Keratinocyte (primary cell): ENCODE measurements at regions not wholly inside any gene's neighbourhood (a gene's known extent, or its start where the extent isn't known, plus 50 kb on each side); places are given as distances from the start of the nearest gene placed in this dataset.

Source experiments
- DNase-seq: peaks from one replicate; pipeline ENCODE4 v3.0.0-alpha.2; 2011; ENCODE audit warnings: low read depth, missing footprints, low spot score
- FAIRE-seq: peaks from 2 replicates; lab custom pipeline; 2011; peaks lifted over from hg19 to GRCh38; lab: Jason Lieb, UNC
- H2AFZ ChIP-seq: 2 replicates; pipeline ENCODE4 v1.6.0; 2012; ENCODE audit warnings: low read length, control low read depth, inconsistent platforms; ENCODE audit not compliant: control insufficient read depth
- H3K27ac ChIP-seq: 2 replicates; pipeline ENCODE4 v1.5.1; 2011; ENCODE audit warnings: low read length; ENCODE audit not compliant: control insufficient read depth, insufficient read depth
- H3K27me3 ChIP-seq: 3 replicates; pipeline ENCODE4 v1.6.0; 2011; ENCODE audit warnings: low read length; ENCODE audit not compliant: control insufficient read depth, insufficient read depth; ENCODE audit errors: extremely low read depth
- H3K36me3 ChIP-seq, 2 experiments: 2 replicates in 1 of 2; 3 replicates in 1 of 2; pipeline ENCODE4 v1.5.1; 2011; ENCODE audit warnings: low read length in 2 of 2, mild to moderate bottlenecking in 1 of 2; ENCODE audit not compliant: control insufficient read depth in 2 of 2, insufficient read depth in 2 of 2; ENCODE audit errors: extremely low read depth in 1 of 2
- H3K4me1 ChIP-seq: 3 replicates; pipeline ENCODE4 v1.5.1; 2011; ENCODE audit warnings: low read length; ENCODE audit not compliant: control insufficient read depth, insufficient read depth; ENCODE audit errors: extremely low read depth
- H3K4me2 ChIP-seq: 3 replicates; pipeline ENCODE4 v1.6.0; 2011; ENCODE audit warnings: low read depth, low read length; ENCODE audit not compliant: control insufficient read depth, insufficient read depth; ENCODE audit errors: extremely low read depth
- H3K4me3 ChIP-seq, 3 experiments: fragments of 200-600 bp in 1 of 3; sonication (generic) in 1 of 3; 2 replicates in 2 of 3; 3 replicates in 1 of 3; pipeline ENCODE4 v1.5.1; 2011 to 2016; ENCODE audit warnings: low read length in 3 of 3, mild to moderate bottlenecking in 3 of 3, control low read depth in 2 of 3, inconsistent platforms in 1 of 3, low read depth in 1 of 3, mixed read lengths in 1 of 3, mixed run types in 1 of 3, moderate library complexity in 1 of 3; ENCODE audit not compliant: control insufficient read depth in 2 of 3, insufficient read depth in 2 of 3; ENCODE audit errors: extremely low read depth in 1 of 3
- H3K79me2 ChIP-seq: 2 replicates; pipeline ENCODE4 v1.6.0; 2012; ENCODE audit warnings: low read length; ENCODE audit not compliant: control insufficient read depth, insufficient read depth
- H3K9ac ChIP-seq: 3 replicates; pipeline ENCODE4 v1.6.0; 2011; ENCODE audit warnings: low read length; ENCODE audit not compliant: control insufficient read depth, insufficient read depth; ENCODE audit errors: extremely low read depth
- H3K9me1 ChIP-seq: 3 replicates; pipeline ENCODE4 v1.6.0; 2011; ENCODE audit warnings: low read length; ENCODE audit not compliant: control insufficient read depth, insufficient read depth; ENCODE audit errors: extremely low read depth
- H3K9me3 ChIP-seq: 2 replicates; pipeline ENCODE4 v1.5.1; 2012; ENCODE audit warnings: low read depth, low read length; ENCODE audit not compliant: control insufficient read depth
- H4K20me1 ChIP-seq: 3 replicates; pipeline ENCODE4 v1.6.0; 2011; ENCODE audit warnings: low read length; ENCODE audit not compliant: control insufficient read depth, insufficient read depth; ENCODE audit errors: extremely low read depth
- CTCF ChIP-seq, 3 experiments: IDR thresholded peaks in 1 of 3; conservative IDR thresholded peaks in 1 of 3; optimal IDR thresholded peaks in 1 of 3; 2 replicates in 2 of 3; 3 replicates in 1 of 3; pipeline versions ENCODE3 to v1.5.1; 2011; ENCODE audit warnings: low read length in 3 of 3, mild to moderate bottlenecking in 3 of 3, moderate library complexity in 2 of 3, control low read depth in 1 of 3, inconsistent platforms in 1 of 3; ENCODE audit not compliant: insufficient read depth in 2 of 3; ENCODE audit errors: extremely low read depth in 1 of 3
- EZH2 ChIP-seq: IDR thresholded peaks from one replicate; pipeline ENCODE4 v1.6.1; 2012; ENCODE audit warnings: inconsistent platforms, mild to moderate bottlenecking, low read length, moderate library complexity
- dilution Hi-C: fragments of 300-500 bp; cut with MboI; formaldehyde crosslinking; loops from one replicate; pipeline ENCODE4 v1.7.0; 2020; ENCODE audit warnings: low sequenced_read_pairs; ENCODE audit not compliant: extremely low pct_ligation_motif_present

GRCh38 chr15:85997618-85998017 is 82.1 kb upstream of the AGBL1 start:
- H3K4me2 ChIP-seq, result no peak overlapping the region
- dilution Hi-C loops, result no loop called here
- TF ChIP-seq EZH2, result no peak
- no peak for TF ChIP-seq CTCF (optimal IDR thresholded peaks at IDR 0.05 in 1 of 3, IDR thresholded peaks at IDR 0.05 in 1 of 3, conservative IDR thresholded peaks at IDR 0.05 in 1 of 3; ENCODE audit: extremely low read depth in 1 of 3, insufficient read depth in 2 of 3, low read length in 3 of 3)

GRCh38 chr15:85999658-86000057 is 80.0 kb upstream of the AGBL1 start:
- Histone ChIP-seq H3K27ac (no peak overlapping the region), H3K79me2 (no peaks in the 10 kb centered on the region), H3K4me2 (no peak overlapping the region), H3K4me3 (no peak overlapping the region), H4K20me1 (no peaks in the 10 kb centered on the region), H2AFZ (no peak overlapping the region), H3K27me3 (no peaks in the 10 kb centered on the region), H3K9me3 (no peaks in the 10 kb centered on the region), H3K4me1 (no peaks in the 10 kb centered on the region), H3K36me3 (no peaks in the 10 kb centered on the region), H3K9me1 (no peaks in the 10 kb centered on the region), H3K9ac (no peak overlapping the region)
- FAIRE-seq (no peak), DNase-seq (no peak)
- no peak for TF ChIP-seq CTCF (optimal IDR thresholded peaks at IDR 0.05 in 1 of 3, IDR thresholded peaks at IDR 0.05 in 1 of 3, conservative IDR thresholded peaks at IDR 0.05 in 1 of 3; ENCODE audit: extremely low read depth in 1 of 3, insufficient read depth in 2 of 3, low read length in 3 of 3)
- no peak for TF ChIP-seq EZH2
- dilution Hi-C loops, result no loop called here

More at GRCh38 chr15:85997618-85998017, 82.1 kb upstream of the AGBL1 start:
- DNase-seq (no peak), FAIRE-seq (no peak)
- no peaks in the 10 kb centered on the region for H3K79me2 ChIP-seq
- no peak overlapping the region for H2AFZ ChIP-seq
- H4K20me1 ChIP-seq, result no peaks in the 10 kb centered on the region
- H3K4me3 ChIP-seq, result no peak overlapping the region
- H3K27ac ChIP-seq, result no peak overlapping the region
- H3K36me3 ChIP-seq, result no peaks in the 10 kb centered on the region
- no peaks in the 10 kb centered on the region for H3K9me1 ChIP-seq
- H3K4me1 ChIP-seq, result no peaks in the 10 kb centered on the region
- no peaks in the 10 kb centered on the region for H3K27me3 ChIP-seq
- no peak overlapping the region for H3K9ac ChIP-seq
- no peaks in the 10 kb centered on the region for H3K9me3 ChIP-seq
